ENCODE measurements at regions not wholly inside any gene's neighbourhood (a gene's known extent, or its start where the extent isn't known, plus 50 kb on each side); places are given as distances from the start of the nearest gene placed in this dataset.

- DNase-seq (no peak), ATAC-seq (no peak)
These were observed 106.4 kb upstream of the SMIM21 start for GRCh38 chr18:75533950-75534349.

- DNase-seq, result no peak
- no peak for ATAC-seq
These were observed 105.7 kb upstream of the SMIM21 start for GRCh38 chr18:75533209-75533608.

- ATAC-seq (no peak), DNase-seq (no peak)
These were observed 104.5 kb upstream of the SMIM21 start for GRCh38 chr18:75531851-75532459.

GRCh38 chr18:75531212-75531850 lies 103.8 kb upstream of the SMIM21 start:
- ATAC-seq, result no peak
- DNase-seq, result no peak

- ATAC-seq, result no peak
- no peak for DNase-seq
These were observed 103.2 kb upstream of the SMIM21 start for GRCh38 chr18:75530566-75531211.

GRCh38 chr18:75530118-75530517 lies 102.6 kb upstream of the SMIM21 start:
- ATAC-seq (no peak), DNase-seq (no peak)

GRCh38 chr18:75529394-75529793 lies 101.9 kb upstream of the SMIM21 start:
- DNase-seq (no peak), ATAC-seq (no peak)

GRCh38 chr18:75527848-75528685 lies 100.6 kb upstream of the SMIM21 start:
- DNase-seq (no peak), ATAC-seq (no peak)

GRCh38 chr18:75526038-75526437 lies 98.5 kb upstream of the SMIM21 start:
- DNase-seq (no peak), ATAC-seq (no peak)

GRCh38 chr18:75525331-75525730 lies 97.8 kb upstream of the SMIM21 start:
- ATAC-seq (no peak), DNase-seq (no peak)

GRCh38 chr18:75524841-75525240 lies 97.3 kb upstream of the SMIM21 start:
- no peak for ATAC-seq
- no peak for DNase-seq

GRCh38 chr18:75524181-75524580 lies 96.7 kb upstream of the SMIM21 start:
- no peak for DNase-seq
- no peak for ATAC-seq

GRCh38 chr18:75521816-75522215 lies 94.3 kb upstream of the SMIM21 start:
- DNase-seq, result no peak
- ATAC-seq, result no peak

- ATAC-seq, result no peak
- no peak for DNase-seq
These were observed 90.5 kb upstream of the SMIM21 start for GRCh38 chr18:75518007-75518406.

- DNase-seq (no peak), ATAC-seq (no peak)
These were observed 89.8 kb upstream of the SMIM21 start for GRCh38 chr18:75517286-75517685.

- ATAC-seq (no peak), DNase-seq (no peak)
These were observed 80.1 kb upstream of the SMIM21 start for GRCh38 chr18:75507636-75508035.

- no peak for ATAC-seq
These were observed 79.4 kb upstream of the SMIM21 start for GRCh38 chr18:75506913-75507312.

GRCh38 chr18:75504469-75504868 lies 77.0 kb upstream of the SMIM21 start:
- no peak for DNase-seq
- ATAC-seq, result no peak

More at GRCh38 chr18:75506913-75507312, 79.4 kb upstream of the SMIM21 start:
- no peak for DNase-seq

- DNase-seq (no peak), ATAC-seq (no peak)
These were observed 76.1 kb upstream of the SMIM21 start for GRCh38 chr18:75503615-75504014.

- ATAC-seq, result no peak
These were observed 74.8 kb upstream of the SMIM21 start for GRCh38 chr18:75502286-75502685.

GRCh38 chr18:75500545-75500944 lies 73.0 kb upstream of the SMIM21 start:
- no peak for DNase-seq
- ATAC-seq, result no peak

More at GRCh38 chr18:75502286-75502685, 74.8 kb upstream of the SMIM21 start:
- no peak for DNase-seq

- ATAC-seq, result no peak
- no peak for DNase-seq
These were observed 70.2 kb upstream of the SMIM21 start for GRCh38 chr18:75497576-75498235.

Measured in stimulated activated naive CD8-positive, alpha-beta T cell treated with anti-CD3 and anti-CD28 coated beads, Interleukin-15, Interleukin-2, amounts not matched to agents 100 U/mL and 50 U/mL, for 24 hours (primary cell).